Liver (tissue), 3 donors: ENCODE measurements at regions not wholly inside any gene's neighbourhood (a gene's known extent, or its start where the extent isn't known, plus 50 kb on each side); places are given as distances from the start of the nearest gene placed in this dataset.

Experiments
- SP1 ChIP-seq: IDR thresholded peaks from 2 replicates; pipeline ENCODE4 v1.6.1; 2018; ENCODE audit warnings: antibody characterized with exemption, mild to moderate bottlenecking
- TF ChIP-seq, protein P1 (sequence below): IDR thresholded peaks from 2 replicates; pipeline ENCODE4 v1.6.1; 2016; ENCODE audit warnings: antibody characterized with exemption
- TF ChIP-seq, protein P2 (sequence below): IDR thresholded peaks from 2 replicates; pipeline ENCODE4 v1.6.1; 2016; ENCODE audit warnings: antibody characterized with exemption
- TF ChIP-seq, protein P3 (sequence below): fragments of 150-350 bp; IDR thresholded peaks from 2 replicates; pipeline ENCODE4 v1.5.1; 2017; ENCODE audit warnings: improper control_type of control experiment, low read depth, low read length; ENCODE audit not compliant: missing input control
- donor health status: healthy.
- donor health status: healthy.

DNA sequence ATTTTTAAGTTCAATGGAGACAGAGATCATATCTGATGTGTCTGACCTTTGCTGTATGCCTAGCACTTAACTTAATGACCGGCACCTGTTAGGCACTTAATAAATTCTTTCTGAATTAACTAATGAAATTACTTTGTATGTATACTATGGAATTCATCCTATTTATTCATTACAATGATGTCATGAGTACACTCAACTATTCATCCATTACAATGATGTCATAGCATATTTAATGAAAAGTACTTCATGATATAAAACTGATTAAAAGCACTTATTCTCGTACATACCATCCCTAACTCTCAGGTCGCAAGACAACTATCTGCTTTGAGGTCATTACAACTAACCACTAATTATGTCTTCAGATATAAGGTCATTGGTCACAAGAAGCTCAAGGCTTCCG, 1131.6 kb downstream of the DTWD2 start:
- TF ChIP-seq, protein P1, sequence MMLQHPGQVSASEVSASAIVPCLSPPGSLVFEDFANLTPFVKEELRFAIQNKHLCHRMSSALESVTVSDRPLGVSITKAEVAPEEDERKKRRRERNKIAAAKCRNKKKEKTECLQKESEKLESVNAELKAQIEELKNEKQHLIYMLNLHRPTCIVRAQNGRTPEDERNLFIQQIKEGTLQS, result no peak
- TF ChIP-seq, protein P2, sequence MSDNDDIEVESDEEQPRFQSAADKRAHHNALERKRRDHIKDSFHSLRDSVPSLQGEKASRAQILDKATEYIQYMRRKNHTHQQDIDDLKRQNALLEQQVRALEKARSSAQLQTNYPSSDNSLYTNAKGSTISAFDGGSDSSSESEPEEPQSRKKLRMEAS, result no peak
- TF ChIP-seq, protein P3, sequence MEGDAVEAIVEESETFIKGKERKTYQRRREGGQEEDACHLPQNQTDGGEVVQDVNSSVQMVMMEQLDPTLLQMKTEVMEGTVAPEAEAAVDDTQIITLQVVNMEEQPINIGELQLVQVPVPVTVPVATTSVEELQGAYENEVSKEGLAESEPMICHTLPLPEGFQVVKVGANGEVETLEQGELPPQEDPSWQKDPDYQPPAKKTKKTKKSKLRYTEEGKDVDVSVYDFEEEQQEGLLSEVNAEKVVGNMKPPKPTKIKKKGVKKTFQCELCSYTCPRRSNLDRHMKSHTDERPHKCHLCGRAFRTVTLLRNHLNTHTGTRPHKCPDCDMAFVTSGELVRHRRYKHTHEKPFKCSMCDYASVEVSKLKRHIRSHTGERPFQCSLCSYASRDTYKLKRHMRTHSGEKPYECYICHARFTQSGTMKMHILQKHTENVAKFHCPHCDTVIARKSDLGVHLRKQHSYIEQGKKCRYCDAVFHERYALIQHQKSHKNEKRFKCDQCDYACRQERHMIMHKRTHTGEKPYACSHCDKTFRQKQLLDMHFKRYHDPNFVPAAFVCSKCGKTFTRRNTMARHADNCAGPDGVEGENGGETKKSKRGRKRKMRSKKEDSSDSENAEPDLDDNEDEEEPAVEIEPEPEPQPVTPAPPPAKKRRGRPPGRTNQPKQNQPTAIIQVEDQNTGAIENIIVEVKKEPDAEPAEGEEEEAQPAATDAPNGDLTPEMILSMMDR, result no peak
- no peak for TF ChIP-seq SP1
